Stimulated activated naive CD8-positive, alpha-beta T cell treated with anti-CD3 and anti-CD28 coated beads, Interleukin-15, amount 100 ng/mL, for 72 hours (primary cell): ENCODE measurements at regions not wholly inside any gene's neighbourhood (a gene's known extent, or its start where the extent isn't known, plus 50 kb on each side); places are given as distances from the start of the nearest gene placed in this dataset.

Experiments
- ATAC-seq: fragments of 150-1000 bp; cut with Tn5 transposase; 2 replicates; pipeline ENCODE4 v1.10.0; 2021; ENCODE audit warnings: mild to moderate bottlenecking, moderate library complexity
- DNase-seq, 2 donors: peaks; one replicate each; pipeline ENCODE4 v3.0.0; 2021 to 2022
- H3K27ac Mint-ChIP-seq, 2 donors: one replicate each; pipeline ENCODE4 v1.8.0; 2022; ENCODE audit warnings: mild to moderate bottlenecking in 2 of 2, mixed read lengths in 2 of 2, moderate library complexity in 2 of 2
- H3K27me3 Mint-ChIP-seq: one replicate; pipeline ENCODE4 v1.8.0; 2022; ENCODE audit warnings: mixed read lengths
- H3K4me1 Mint-ChIP-seq: one replicate; pipeline ENCODE4 v1.8.0; 2022; ENCODE audit warnings: mild to moderate bottlenecking, mixed read lengths
- H3K4me3 Mint-ChIP-seq, 2 donors: one replicate each; pipeline ENCODE4 v1.8.0; 2022; ENCODE audit warnings: mild to moderate bottlenecking in 2 of 2, mixed read lengths in 2 of 2, moderate library complexity in 1 of 2
- H3K9me3 Mint-ChIP-seq, 2 donors: one replicate each; pipeline ENCODE4 v1.8.0; 2022; ENCODE audit warnings: mixed read lengths in 2 of 2

DNA sequence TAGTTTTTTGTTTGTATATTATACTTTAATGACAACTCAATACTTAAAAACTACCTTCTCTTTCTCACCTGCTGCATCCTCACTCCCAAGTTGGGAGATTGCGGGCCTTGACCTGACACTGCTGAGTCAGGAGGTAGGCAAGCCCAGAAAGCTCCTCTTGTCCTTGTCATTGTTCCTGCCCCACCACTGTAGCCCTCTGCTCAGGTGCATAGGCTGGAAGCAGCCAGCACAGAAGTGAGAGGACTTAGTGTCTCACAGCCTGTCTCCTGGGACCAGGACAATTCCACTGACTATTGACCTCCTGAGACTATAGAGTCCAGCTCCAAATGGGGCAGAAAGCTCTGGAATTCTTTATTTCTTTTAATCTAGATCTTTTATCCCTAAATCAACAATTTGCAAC lies 123.5 kb upstream of the NDP start:
- no peak overlapping the region for H3K4me3 Mint-ChIP-seq
- H3K4me1 Mint-ChIP-seq, result no peaks in the 10 kb centered on the region
- DNase-seq (no peak), ATAC-seq (no peak)
- no peaks in the 10 kb centered on the region for H3K9me3 Mint-ChIP-seq
- H3K27me3 Mint-ChIP-seq, result no peaks in the 10 kb centered on the region
- H3K27ac Mint-ChIP-seq, result no peak overlapping the region

DNA sequence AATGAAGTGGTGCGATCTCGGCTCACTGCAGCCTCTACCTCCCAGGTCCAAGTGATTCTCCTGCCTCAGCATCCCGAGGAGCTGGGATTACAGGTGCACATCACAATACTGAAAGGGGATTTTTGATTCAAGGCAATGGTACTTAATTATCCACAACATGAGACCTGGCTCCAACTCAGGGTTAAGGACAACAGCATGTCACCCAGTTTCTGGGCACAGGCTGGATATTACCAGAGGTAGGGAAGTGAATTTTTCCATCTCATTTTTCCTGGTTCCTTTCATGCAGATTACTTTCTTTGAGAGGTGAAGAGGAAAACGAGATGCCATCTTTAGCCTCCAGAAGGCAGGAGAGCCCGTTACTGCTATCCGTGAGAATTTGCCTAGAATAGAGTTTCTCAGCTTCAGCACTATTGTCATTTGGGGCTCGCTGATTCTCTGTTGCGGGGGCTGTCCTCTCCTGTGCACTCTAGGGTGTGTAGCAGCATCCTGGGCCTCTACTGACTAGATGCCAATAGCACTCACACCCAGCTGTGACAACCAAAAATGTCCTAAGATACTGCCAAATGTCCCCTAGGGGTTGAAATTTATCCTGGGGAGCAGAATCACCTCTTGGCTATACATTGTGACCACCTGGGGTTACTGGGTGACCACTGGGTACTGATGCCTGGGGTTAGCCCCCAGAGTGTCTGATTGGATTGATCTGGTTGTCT lies 121.8 kb upstream of the NDP start:
- ATAC-seq, result no peak
- no peaks in the 10 kb centered on the region for H3K27me3 Mint-ChIP-seq
- no peaks in the 10 kb centered on the region for H3K9me3 Mint-ChIP-seq
- no peak overlapping the region for H3K4me3 Mint-ChIP-seq
- no peak for DNase-seq
- H3K27ac Mint-ChIP-seq, result no peak overlapping the region
- H3K4me1 Mint-ChIP-seq, result no peaks in the 10 kb centered on the region

DNA sequence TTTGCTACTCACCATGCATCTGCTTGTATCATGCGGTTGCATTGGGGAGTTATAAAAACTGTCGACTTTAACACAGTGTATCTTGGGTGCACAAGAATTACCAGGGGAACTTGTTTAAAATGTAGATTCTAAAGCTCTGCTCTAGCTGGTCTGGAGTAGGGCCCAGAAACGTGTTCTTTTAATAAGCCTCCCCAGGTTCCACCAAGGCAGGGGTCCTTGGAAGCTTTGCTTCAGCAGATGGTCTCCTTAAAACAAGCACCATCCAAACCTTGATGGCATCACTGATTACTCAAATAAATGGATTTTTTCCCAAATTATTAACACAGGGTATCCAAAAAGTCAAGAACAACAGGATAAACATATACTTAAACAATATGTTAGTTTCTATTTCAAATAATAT lies 120.2 kb upstream of the NDP start:
- no peaks in the 10 kb centered on the region for H3K9me3 Mint-ChIP-seq
- H3K4me1 Mint-ChIP-seq, result no peaks in the 10 kb centered on the region
- no peak overlapping the region for H3K27ac Mint-ChIP-seq
- no peak overlapping the region for H3K4me3 Mint-ChIP-seq
- DNase-seq (no peak), ATAC-seq (no peak)
- no peaks in the 10 kb centered on the region for H3K27me3 Mint-ChIP-seq

DNA sequence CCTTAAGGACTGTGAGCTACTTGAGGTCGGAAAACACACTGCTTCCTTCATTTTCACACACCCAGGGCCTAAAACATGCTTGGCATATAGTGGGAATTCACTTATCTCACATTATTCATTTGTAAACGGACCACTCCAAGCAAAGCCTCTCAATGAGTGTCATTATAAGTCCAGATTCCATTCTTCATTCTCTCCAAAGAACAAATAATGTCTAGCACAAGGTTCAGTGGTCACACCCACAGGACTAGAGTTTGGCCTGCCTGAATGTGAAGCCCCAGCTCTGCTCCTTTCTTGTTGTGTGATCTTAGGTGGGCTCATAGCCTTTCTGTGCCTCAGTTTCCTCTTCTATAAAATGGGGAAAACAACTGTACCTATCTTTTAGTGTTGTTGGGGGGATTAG lies 119.6 kb upstream of the NDP start:
- no peaks in the 10 kb centered on the region for H3K9me3 Mint-ChIP-seq
- ATAC-seq, result no peak
- no peak overlapping the region for H3K4me3 Mint-ChIP-seq
- no peaks in the 10 kb centered on the region for H3K27me3 Mint-ChIP-seq
- no peaks in the 10 kb centered on the region for H3K4me1 Mint-ChIP-seq
- no peak for DNase-seq
- no peak overlapping the region for H3K27ac Mint-ChIP-seq

DNA sequence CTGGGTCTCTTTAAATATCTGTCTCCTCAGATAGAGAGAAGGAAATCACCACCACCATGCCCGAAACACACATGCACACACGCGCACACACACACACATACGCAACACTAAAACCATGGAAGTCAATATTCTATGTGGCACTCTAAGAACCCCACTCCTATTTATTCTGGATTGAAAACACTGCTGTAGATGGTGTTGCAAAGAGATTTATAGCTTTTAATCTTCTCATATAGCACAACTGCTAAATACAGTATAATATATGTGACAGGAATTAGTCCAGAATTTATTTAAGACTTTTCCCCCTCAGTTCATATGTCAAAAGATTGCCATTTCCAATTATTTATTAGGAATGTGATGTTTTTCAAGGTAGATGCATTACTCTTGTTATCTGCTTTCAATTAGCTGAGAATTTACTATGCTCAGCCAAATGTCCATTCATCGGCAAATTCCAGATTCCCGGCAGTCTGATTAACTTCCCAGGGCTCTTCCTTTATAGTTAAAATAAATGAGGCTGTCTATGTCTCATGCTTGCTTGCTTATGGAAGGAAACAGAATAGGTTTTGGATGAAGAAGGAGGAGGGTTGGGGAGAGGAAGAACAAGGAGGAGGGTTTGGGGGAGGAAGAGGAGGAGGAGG lies 115.4 kb upstream of the NDP start:
- no peaks in the 10 kb centered on the region for H3K4me1 Mint-ChIP-seq
- no peak for DNase-seq
- ATAC-seq, result no peak
- H3K4me3 Mint-ChIP-seq, result no peak overlapping the region
- H3K9me3 Mint-ChIP-seq, result no peaks in the 10 kb centered on the region
- no peaks in the 10 kb centered on the region for H3K27me3 Mint-ChIP-seq
- no peak overlapping the region for H3K27ac Mint-ChIP-seq

DNA sequence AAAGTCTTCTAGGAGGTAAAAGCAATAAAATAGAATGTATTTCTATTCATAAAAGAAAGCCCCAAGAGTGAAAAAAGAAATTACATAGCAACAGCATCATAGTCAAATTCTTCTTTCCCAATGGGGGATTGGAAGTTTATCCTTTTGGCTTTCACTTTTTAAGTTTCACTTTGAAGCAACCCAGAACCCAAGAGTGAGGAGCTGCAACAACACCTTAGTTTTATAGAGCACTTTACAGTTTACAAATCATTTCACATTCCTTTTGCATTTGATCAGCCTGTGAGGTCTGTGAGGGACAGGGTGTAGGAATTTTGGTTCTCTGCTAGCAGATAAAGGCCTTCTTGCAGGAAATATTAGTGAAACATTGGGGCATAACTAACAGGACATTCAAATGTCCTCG lies 112.0 kb upstream of the NDP start:
- ATAC-seq (no peak), DNase-seq (no peak)
- Mint-ChIP-seq H3K27me3 (no peaks in the 10 kb centered on the region), H3K27ac (no peak overlapping the region), H3K9me3 (no peaks in the 10 kb centered on the region), H3K4me1 (no peaks in the 10 kb centered on the region), H3K4me3 (no peak overlapping the region)

DNA sequence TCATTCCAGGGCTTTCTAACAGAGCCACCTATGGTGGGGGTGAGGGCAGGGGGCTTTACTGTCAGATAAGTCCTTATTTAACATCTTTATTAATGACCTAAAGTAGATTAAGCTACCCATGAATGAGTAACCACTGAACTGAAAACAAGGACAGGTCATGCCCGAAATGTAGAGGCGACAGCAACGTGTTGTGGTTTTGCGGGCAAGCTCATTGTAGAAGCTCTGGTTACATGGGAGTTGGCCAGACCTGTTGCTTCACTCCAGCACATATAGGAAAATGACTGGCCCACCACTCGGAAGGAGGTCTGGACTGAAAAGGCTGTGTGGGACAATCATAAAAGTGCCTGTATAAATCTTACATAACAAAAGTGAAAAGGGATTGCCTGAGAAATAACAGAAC lies 109.6 kb upstream of the NDP start:
- Mint-ChIP-seq H3K27me3 (no peaks in the 10 kb centered on the region), H3K4me1 (no peaks in the 10 kb centered on the region), H3K27ac (no peak overlapping the region), H3K9me3 (peaks cover 0 to 9% of the 10 kb centered on the region in 2 donors), H3K4me3 (no peak overlapping the region)
- ATAC-seq (no peak), DNase-seq (no peak)

DNA sequence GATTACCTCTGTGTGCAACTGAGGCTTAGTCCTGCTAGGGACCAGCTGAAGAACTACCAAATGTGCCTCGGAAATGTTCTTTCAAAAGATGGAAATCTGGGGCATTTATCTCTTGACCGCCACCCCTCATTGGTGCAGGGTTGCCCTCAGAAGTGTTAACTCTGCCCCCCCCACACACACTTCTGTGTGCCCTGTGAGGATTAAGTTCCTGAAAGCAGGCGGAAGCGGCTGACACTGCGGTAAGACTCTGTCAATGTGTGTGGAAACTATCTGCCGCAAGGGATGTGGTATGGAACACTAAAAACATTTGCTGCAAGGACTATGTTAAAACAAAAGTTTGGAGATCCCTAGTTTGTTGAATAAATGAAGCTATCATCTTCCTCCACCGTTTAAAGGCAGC lies 106.9 kb upstream of the NDP start:
- no peaks in the 10 kb centered on the region for H3K27me3 Mint-ChIP-seq
- DNase-seq, result no peak
- H3K4me1 Mint-ChIP-seq, result no peaks in the 10 kb centered on the region
- H3K4me3 Mint-ChIP-seq, result no peak overlapping the region
- ATAC-seq, result no peak
- no peak overlapping the region for H3K27ac Mint-ChIP-seq
- peaks cover 0 to 15% of the 10 kb centered on the region in 2 donors for H3K9me3 Mint-ChIP-seq

DNA sequence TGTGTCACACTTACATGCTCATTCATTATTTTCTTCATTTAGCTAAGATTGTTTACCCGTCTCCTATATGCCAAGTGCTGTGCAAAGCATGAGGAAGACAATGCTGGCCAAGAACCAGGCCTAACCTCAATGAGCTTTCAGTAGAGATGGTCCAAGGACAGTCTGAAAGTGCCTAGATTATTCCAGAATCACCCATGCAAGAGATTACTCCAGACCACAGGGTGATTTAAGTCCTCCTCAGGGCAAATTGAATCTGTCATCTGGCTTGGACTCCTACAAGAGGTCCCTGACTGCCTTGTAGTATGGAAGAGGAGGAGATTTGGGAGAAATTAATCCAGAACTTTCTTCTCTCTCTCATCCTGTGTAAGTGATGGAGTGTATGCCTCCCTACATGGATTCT lies 99.4 kb upstream of the NDP start:
- H3K27me3 Mint-ChIP-seq, result no peaks in the 10 kb centered on the region
- peaks cover 0 to 4% of the 10 kb centered on the region in 2 donors for H3K9me3 Mint-ChIP-seq
- ATAC-seq (no peak), DNase-seq (no peak)
- no peak overlapping the region for H3K27ac Mint-ChIP-seq
- no peak overlapping the region for H3K4me3 Mint-ChIP-seq
- H3K4me1 Mint-ChIP-seq, result no peaks in the 10 kb centered on the region

DNA sequence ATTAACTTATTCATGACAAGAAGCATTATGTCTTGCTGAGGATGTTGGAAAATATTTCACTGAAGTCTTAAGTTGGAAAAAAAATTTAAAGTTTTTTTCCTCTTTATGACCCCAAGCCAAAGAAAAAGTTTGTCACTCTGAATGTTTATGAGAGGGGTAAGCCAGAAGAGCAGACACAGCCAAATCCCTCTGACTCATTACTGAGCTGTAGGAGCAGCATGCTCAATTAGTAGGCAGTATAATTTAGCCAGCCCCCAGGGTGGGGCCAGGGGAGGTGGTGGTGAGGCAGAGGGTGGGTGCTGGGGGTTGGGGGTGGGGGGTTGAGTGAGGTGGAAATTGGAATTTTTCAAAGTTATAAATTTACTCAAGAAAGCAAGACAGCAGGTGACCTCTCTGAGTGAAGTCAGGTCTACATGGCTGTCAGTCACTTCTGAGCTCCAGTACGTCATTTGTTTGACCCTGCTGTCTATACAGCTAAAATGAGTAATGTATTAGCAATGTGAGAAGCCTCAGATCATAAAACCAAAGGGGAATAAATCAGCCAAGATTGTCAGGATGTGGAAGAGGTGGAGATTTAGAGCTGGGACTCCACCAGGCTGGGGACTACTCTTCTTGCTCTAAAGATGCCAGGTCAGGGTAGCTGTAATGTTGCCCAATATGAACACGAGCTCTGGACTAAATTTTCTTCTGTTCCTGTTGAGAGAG lies 98.8 kb upstream of the NDP start:
- no peak overlapping the region for H3K4me3 Mint-ChIP-seq
- no peak for ATAC-seq

DNA sequence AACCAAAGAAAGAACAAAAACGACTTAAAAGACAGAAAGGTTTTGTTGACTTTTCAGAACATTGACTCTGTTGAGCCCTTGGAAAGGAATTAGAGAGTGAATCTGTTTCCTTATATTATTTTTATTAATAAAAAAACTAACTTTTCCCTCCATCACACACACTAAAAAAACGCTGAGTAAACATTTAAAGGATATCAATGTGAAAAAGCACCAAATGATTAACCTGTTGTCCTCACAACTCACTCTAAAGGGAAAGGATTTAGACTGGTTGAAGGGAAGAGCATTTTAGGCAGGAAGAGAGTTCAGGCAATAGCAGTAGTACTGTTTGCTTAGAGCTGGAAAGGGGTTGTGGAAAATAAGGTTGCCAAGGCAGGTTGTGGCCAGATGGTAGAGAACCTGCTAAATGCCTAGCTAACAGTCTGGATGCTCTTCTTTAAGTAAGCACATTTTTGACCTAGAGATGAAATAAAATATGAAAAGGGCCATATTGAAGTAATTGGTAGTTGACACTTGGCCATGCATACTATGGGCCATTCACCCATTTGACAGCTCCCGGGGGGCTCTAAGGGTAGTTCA lies 98.0 kb upstream of the NDP start:
- no peak for DNase-seq
- ATAC-seq, result no peak
- H3K4me3 Mint-ChIP-seq, result no peak overlapping the region
- H3K27me3 Mint-ChIP-seq, result no peaks in the 10 kb centered on the region
- H3K4me1 Mint-ChIP-seq, result no peaks in the 10 kb centered on the region
- no peak overlapping the region for H3K27ac Mint-ChIP-seq
- no peaks in the 10 kb centered on the region for H3K9me3 Mint-ChIP-seq

More for the DNA sequence above, 98.8 kb upstream of the NDP start:
- Mint-ChIP-seq H3K27ac (no peak overlapping the region), H3K27me3 (no peaks in the 10 kb centered on the region), H3K4me1 (no peaks in the 10 kb centered on the region), H3K9me3 (no peaks in the 10 kb centered on the region)
- no peak for DNase-seq

DNA sequence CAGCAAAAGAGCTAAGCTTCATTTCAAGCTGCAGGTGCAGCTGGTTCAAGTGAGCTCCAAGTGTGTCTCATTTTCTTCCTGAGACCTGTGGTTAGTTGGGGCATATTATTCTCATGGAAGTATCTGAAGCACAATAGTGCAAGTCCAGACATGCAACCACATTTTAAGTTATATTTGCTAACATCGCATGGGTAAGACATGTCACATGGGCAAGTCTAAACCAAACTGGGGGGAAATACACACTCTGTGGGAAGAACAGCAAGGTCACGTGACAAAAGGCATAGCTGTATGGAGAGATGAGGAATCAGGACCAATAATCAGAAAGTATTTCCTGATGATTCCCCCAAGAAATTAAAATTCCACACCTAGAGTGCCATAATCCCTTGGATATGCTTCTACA lies 94.9 kb upstream of the NDP start:
- Mint-ChIP-seq H3K4me3 (no peak overlapping the region), H3K9me3 (no peaks in the 10 kb centered on the region), H3K27me3 (no peaks in the 10 kb centered on the region), H3K27ac (no peak overlapping the region), H3K4me1 (no peaks in the 10 kb centered on the region)
- DNase-seq (no peak), ATAC-seq (no peak)

DNA sequence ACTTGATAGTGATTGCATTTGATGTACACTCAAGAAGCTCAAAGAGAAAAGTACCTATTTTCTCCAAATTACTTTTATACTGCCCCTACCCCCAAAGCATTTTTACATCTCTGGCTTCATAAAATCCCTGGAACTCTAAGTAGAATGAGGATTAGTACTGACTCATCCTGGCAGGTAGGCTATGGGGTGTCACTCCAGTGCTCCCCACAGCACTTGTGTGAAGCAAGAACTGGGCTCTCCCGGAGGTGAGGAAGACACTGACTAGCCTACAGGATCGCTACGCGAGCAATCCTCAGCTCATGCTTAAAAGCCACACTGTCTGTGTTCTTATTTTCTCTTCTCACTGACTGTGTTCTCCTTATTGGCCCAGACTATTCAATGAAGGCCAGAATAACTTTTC lies 90.4 kb upstream of the NDP start:
- Mint-ChIP-seq H3K4me3 (no peak overlapping the region), H3K9me3 (no peaks in the 10 kb centered on the region), H3K27ac (no peak overlapping the region), H3K4me1 (no peaks in the 10 kb centered on the region), H3K27me3 (no peaks in the 10 kb centered on the region)
- ATAC-seq (no peak), DNase-seq (no peak)

DNA sequence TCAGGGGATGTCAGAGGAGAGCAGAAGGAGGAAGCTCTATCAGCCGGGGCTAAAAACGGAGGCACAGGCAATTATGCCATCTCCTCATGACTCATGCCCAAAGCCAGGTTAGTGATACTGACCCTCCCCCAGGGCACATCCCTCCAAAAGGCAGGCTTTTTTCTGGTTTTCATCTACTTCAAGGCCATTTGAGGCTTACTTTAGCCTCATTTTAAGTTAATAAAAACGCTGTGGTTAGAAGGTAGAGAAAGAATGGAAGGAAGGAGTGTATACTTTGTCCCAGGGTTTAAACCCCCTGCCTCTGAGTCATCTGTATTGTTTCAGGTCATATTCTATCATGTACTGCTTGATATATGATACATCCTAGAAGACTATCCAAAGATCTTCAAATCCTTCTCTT lies 89.7 kb upstream of the NDP start:
- ATAC-seq (no peak), DNase-seq (no peak)
- no peak overlapping the region for H3K27ac Mint-ChIP-seq
- H3K9me3 Mint-ChIP-seq, result no peaks in the 10 kb centered on the region
- H3K4me1 Mint-ChIP-seq, result no peaks in the 10 kb centered on the region
- H3K27me3 Mint-ChIP-seq, result no peaks in the 10 kb centered on the region
- no peak overlapping the region for H3K4me3 Mint-ChIP-seq

DNA sequence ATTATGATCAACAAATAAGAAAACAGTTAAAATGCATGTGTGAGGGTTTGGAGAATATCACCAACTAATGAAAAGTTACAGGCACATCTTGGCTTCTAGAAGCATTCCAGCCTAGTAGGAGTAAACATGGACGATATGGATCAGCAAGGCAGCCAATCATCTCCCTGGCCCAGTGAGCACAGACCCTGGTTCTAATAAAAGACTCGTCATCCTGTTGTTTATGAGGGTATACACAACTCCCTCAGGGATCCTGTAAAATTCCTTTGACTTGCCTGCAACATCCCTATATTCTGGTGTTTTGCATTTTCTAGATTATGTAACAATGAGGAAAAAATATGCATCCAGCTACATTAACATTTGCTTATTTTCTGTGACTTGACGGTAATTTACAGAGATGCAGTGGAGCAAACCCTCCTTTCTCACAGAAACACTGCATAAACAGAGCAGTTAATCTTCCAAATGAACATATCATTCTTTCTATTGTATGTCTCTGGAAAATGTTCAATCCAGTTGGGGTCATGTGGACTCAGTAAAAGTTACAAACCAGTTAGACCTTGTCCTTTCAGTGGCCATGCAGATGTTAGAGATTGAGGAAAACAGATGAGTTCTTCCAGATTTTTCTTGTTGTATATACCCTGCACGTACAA lies 88.9 kb upstream of the NDP start:
- H3K4me1 Mint-ChIP-seq, result no peaks in the 10 kb centered on the region
- no peaks in the 10 kb centered on the region for H3K9me3 Mint-ChIP-seq
- H3K4me3 Mint-ChIP-seq, result no peak overlapping the region
- H3K27me3 Mint-ChIP-seq, result no peaks in the 10 kb centered on the region
- DNase-seq (no peak), ATAC-seq (no peak)
- no peak overlapping the region for H3K27ac Mint-ChIP-seq

DNA sequence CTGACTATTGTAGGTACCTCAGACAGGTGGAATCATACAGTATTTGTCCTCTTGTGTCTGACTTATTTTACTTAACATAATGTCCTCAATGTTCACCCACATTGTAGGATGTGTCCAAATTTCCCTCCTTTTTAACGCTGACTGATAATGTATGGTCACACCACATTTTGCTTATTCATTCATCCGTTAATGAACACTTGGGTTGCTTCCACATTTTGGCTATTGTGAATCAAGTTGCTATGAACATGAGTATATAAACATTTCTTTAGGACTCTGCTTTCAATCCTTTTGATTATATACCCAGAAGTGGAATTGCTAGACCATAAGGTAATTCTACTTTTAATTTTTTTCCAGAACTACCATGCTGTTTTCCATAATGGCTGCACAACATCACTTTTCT lies 87.0 kb upstream of the NDP start:
- Mint-ChIP-seq H3K4me1 (peaks cover 9% of the 10 kb centered on the region), H3K27ac (no peak overlapping the region), H3K4me3 (no peak overlapping the region), H3K27me3 (peaks cover 5% of the 10 kb centered on the region), H3K9me3 (no peaks in the 10 kb centered on the region)
- ATAC-seq, result no peak
- no peak for DNase-seq
